ENCODE measurements at regions not wholly inside any gene's neighbourhood (a gene's known extent, or its start where the extent isn't known, plus 50 kb on each side); places are given as distances from the start of the nearest gene placed in this dataset.

DNA sequence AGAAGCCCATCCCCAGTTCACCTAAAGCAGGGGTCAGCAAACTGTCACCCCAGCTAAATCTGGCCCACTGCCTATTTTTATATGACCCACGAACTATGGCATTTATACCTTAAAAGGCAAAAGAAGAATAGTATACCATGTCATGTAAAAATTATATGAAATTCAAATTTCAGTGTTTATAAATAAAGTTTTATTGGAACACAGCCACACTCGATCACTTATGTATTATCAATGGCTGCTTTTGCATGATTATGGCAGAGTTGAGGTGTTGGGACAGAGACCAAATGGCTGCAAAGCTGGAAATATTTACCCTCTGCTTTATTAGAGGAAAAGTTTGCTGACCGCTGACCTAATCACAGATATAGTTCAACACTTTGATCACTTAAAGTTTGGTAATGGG lies 59.2 kb upstream of the GATB start:
- no peak for TF ChIP-seq POLR2A (IDR thresholded peaks at IDR 0.05; ENCODE audit: borderline replicate concordance, extremely low read depth, insufficient read depth, insufficient read length)
- TF ChIP-seq, protein P1, sequence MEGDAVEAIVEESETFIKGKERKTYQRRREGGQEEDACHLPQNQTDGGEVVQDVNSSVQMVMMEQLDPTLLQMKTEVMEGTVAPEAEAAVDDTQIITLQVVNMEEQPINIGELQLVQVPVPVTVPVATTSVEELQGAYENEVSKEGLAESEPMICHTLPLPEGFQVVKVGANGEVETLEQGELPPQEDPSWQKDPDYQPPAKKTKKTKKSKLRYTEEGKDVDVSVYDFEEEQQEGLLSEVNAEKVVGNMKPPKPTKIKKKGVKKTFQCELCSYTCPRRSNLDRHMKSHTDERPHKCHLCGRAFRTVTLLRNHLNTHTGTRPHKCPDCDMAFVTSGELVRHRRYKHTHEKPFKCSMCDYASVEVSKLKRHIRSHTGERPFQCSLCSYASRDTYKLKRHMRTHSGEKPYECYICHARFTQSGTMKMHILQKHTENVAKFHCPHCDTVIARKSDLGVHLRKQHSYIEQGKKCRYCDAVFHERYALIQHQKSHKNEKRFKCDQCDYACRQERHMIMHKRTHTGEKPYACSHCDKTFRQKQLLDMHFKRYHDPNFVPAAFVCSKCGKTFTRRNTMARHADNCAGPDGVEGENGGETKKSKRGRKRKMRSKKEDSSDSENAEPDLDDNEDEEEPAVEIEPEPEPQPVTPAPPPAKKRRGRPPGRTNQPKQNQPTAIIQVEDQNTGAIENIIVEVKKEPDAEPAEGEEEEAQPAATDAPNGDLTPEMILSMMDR (IDR thresholded peaks at IDR 0.05 in 2 of 3, conservative IDR thresholded peaks at IDR 0.05 in 1 of 3; ENCODE audit: borderline replicate concordance in 1 of 3, insufficient read depth in 1 of 3, low read depth in 2 of 3, low read length in 2 of 3) = no peak
